Esophagus squamous epithelium (tissue), 4 donors: ENCODE measurements at regions not wholly inside any gene's neighbourhood (a gene's known extent, or its start where the extent isn't known, plus 50 kb on each side); places are given as distances from the start of the nearest gene placed in this dataset.

ENCODE experiments used
- CTCF ChIP-seq, 6 experiments: fragments of 450-650 bp in 4 of 6; fragments of 200-600 bp in 2 of 6; sonication (generic) in 2 of 6; IDR thresholded peaks; one replicate each; pipeline ENCODE4 v1.5.1; 2016 to 2019; ENCODE audit warnings: antibody characterized with exemption in 6 of 6, mild to moderate bottlenecking in 4 of 6, moderate library complexity in 4 of 6
- POLR2A ChIP-seq, 4 donors: fragments of 450-650 bp; IDR thresholded peaks; one replicate each; pipeline ENCODE4 v1.6.1; 2017; ENCODE audit warnings: antibody characterized with exemption in 4 of 4, mild to moderate bottlenecking in 4 of 4, moderate library complexity in 3 of 4

DNA sequence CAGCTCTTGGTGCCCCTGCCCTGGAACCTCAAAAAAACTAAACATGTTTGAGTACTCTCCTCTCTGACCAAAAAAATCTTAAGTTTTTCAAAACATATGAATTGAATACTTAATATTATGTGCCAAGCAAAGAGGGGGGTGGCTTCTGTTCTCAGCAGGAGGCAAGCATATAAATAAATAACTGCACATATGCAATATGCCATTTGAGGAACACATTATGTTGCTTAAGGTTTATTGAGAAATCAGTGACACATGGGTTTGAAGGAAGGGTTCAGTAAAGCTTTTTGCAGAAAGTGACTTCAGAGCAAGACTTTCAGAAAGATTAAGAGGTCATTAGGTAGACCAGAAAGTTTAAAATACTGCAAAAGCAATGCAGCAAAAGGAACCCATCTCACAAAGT is 429.2 kb downstream of the TDRD15 start:
- no peak for TF ChIP-seq CTCF (IDR thresholded peaks at IDR 0.05)
- no peak for TF ChIP-seq POLR2A (IDR thresholded peaks at IDR 0.05)
